DND-41 (cell line): ENCODE measurements at regions not wholly inside any gene's neighbourhood (a gene's known extent, or its start where the extent isn't known, plus 50 kb on each side); places are given as distances from the start of the nearest gene placed in this dataset.

Source experiments
- CTCF ChIP-seq: IDR thresholded peaks from 2 replicates; pipeline ENCODE4 v1.5.1; 2012; ENCODE audit warnings: borderline replicate concordance, low read length, moderate library complexity, mild to moderate bottlenecking; ENCODE audit not compliant: poor library complexity, severe bottlenecking; ENCODE audit errors: extremely low read depth
- EZH2 ChIP-seq: IDR thresholded peaks from 3 replicates; pipeline ENCODE4 v1.6.1; 2012; ENCODE audit warnings: borderline replicate concordance, low read depth, mild to moderate bottlenecking, moderate library complexity, low read length, inconsistent platforms; ENCODE audit not compliant: severe bottlenecking

GRCh38 chr3:182330646-182331045 is 462.7 kb upstream of the ATP11B start:
- no peak for TF ChIP-seq EZH2
- no peak for TF ChIP-seq CTCF
